HFF-Myc (cell line): ENCODE measurements at regions not wholly inside any gene's neighbourhood (a gene's known extent, or its start where the extent isn't known, plus 50 kb on each side); places are given as distances from the start of the nearest gene placed in this dataset.
"Not testable (repeated sequence)": the region's sequence is repeated elsewhere in the genome, so short reads cannot be mapped to it uniquely, and the experiment has no call there.

ENCODE experiments used
- DNase-seq: peaks from one replicate; pipeline ENCODE4 v3.0.0-alpha.2; 2011; ENCODE audit warnings: low read depth; ENCODE audit errors: extremely low read depth
- H3K4me3 ChIP-seq: replicated peaks from 2 replicates; pipeline ENCODE4 v1.5.1; 2011; ENCODE audit warnings: low read depth, mild to moderate bottlenecking, control low read depth, low read length
- TF ChIP-seq, protein P1 (sequence below): IDR thresholded peaks from 2 replicates; pipeline ENCODE4 v1.5.1; 2012; ENCODE audit warnings: mild to moderate bottlenecking, low read depth, low read length, control low read depth; ENCODE audit errors: missing control alignments

DNA sequence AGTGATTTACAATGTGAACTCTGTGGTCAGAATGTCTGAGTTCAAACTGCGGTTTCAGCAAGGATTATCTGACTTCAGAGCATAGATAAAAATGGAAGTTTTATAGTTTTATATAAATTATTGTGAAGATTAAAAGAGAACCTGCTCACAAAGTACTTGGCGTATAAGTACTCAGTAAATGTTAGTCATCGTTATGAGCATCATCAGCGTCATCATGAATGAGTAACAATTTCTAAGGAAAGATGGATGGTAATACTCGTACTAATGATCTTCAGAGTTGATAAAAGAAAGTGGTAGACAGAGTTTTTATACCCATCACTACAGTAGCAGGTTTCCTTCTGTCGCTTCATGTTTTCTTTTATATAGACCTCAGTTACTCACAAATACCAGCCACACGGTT lies 341.8 kb downstream of the RAP2B start:
- DNase-seq = no peak
- TF ChIP-seq, protein P1, sequence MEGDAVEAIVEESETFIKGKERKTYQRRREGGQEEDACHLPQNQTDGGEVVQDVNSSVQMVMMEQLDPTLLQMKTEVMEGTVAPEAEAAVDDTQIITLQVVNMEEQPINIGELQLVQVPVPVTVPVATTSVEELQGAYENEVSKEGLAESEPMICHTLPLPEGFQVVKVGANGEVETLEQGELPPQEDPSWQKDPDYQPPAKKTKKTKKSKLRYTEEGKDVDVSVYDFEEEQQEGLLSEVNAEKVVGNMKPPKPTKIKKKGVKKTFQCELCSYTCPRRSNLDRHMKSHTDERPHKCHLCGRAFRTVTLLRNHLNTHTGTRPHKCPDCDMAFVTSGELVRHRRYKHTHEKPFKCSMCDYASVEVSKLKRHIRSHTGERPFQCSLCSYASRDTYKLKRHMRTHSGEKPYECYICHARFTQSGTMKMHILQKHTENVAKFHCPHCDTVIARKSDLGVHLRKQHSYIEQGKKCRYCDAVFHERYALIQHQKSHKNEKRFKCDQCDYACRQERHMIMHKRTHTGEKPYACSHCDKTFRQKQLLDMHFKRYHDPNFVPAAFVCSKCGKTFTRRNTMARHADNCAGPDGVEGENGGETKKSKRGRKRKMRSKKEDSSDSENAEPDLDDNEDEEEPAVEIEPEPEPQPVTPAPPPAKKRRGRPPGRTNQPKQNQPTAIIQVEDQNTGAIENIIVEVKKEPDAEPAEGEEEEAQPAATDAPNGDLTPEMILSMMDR = no peak
- no peak overlapping the region for H3K4me3 ChIP-seq

- H3K4me3 ChIP-seq, DNase-seq: not testable (repeated sequence)
Measured at GRCh38 chr3:153506205-153506604, 344.2 kb downstream of the RAP2B start.

GRCh38 chr3:153506686-153507085 lies 344.7 kb downstream of the RAP2B start:
- DNase-seq, H3K4me3 ChIP-seq: not testable (repeated sequence)

- TF ChIP-seq, protein P1 = peak; percentile 37
- no peak for DNase-seq
- no peak overlapping the region for H3K4me3 ChIP-seq
Measured at GRCh38 chr3:153513236-153513635, 351.2 kb downstream of the RAP2B start.

DNA sequence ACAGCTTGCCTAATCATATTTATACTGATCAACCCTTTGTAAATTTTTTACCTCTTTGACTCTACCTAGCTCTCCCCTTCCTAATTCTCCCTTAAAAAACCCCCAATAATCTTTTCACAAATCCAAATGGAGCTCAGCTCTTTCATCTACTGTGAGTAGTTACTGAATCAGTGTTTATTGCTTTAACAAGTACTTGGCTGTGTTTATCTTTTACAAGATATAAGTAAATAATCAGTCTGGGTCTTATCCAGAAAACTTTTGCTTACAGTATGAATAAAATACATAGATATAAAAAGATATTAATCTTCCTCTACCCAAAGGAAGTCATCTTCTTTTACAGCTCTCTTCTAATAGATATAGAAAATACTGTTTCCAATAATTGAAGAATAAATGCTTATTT lies 366.4 kb downstream of the RAP2B start:
- no peak overlapping the region for H3K4me3 ChIP-seq
- TF ChIP-seq, protein P1 = no peak

GRCh38 chr3:153539263-153539662 lies 377.2 kb downstream of the RAP2B start:
- no peak overlapping the region for H3K4me3 ChIP-seq
- TF ChIP-seq, protein P1 = no peak
- no peak for DNase-seq

More for the DNA sequence above, 366.4 kb downstream of the RAP2B start:
- DNase-seq = no peak

GRCh38 chr3:153545471-153545870 lies 383.4 kb downstream of the RAP2B start:
- DNase-seq = no peak
- no peak overlapping the region for H3K4me3 ChIP-seq
- TF ChIP-seq, protein P1 = no peak

DNA sequence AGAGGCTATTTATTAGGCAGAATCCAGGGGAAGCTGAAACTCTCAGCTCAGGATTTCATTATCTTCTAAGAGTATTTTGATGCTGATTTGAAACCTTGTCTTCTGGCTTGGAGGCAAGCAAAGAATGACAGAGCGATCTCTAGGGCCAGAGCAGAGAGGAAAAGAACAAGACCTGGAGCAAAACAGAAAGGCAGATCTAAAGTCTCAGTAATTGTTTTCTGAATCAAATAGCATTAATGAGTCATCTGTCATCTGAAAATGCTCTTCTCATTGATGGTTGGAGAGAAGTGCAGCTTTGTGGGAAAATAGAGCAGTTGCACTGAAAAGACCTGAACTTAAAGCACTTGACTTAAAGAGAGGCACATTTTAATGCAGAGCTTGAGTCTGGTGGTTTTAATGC lies 385.9 kb downstream of the RAP2B start:
- no peak for DNase-seq
- TF ChIP-seq, protein P1 = no peak
- no peak overlapping the region for H3K4me3 ChIP-seq

DNA sequence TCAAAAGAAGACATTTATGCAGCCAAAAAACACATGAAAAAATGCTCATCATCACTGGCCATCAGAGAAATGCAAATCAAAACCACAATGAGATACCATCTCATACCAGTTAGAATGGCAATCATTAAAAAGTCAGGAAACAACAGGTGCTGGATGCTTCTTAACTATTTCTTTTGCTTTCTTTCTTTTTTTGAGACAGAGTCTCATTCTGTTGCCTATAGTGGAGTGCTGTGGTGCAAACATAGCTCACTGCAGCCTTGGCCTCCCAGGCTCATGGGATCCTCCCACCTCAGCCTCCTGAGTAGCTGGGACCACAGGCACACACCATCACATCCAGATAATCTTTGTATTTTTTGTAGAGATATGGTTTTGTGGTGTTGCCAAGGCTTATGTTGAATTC lies 387.7 kb downstream of the RAP2B start:
- not testable (repeated sequence) for H3K4me3 ChIP-seq, DNase-seq
